ENCODE measurements at regions not wholly inside any gene's neighbourhood (a gene's known extent, or its start where the extent isn't known, plus 50 kb on each side); places are given as distances from the start of the nearest gene placed in this dataset.

DNA sequence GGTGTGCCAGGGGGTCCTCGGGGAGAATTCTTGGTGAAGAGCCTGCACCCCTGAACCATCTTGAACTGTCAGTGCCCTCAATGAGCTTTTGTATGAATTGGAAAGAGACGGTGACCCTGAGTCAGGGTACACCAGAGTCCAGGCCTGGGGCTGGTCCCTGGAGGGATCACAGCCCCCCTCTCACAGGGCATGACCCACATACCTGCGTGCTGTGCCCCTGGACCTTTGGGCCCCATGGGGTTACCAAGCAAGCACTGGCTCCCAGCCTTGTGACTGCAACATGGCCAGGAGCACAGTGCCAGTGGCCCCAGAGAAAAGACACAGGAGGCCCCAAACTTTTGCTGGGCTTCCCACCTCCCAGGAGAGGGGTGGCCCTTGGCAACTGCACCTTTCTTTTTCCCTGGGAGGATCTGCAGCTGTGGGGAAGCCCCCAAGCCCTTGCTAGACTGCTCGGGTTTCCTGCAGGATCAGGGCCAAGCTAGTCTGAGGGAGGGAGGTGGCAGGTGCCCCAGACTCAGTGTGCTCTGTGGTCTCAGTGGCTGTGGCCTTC, 153.5 kb downstream of the ZNF248 start:
- H3K4me1 Mint-ChIP-seq (ENCODE audit: low read depth in 2 of 2) = no peaks in the 10 kb centered on the region
- DNase-seq (ENCODE audit: low spot score) = no peak
- H3K4me3 Mint-ChIP-seq = no peak overlapping the region
- H3K36me3 Mint-ChIP-seq = peaks cover 4% of the 10 kb centered on the region
- H3K27ac Mint-ChIP-seq = no peak overlapping the region
- no peaks in the 10 kb centered on the region for H3K27me3 Mint-ChIP-seq
- H3K9me3 Mint-ChIP-seq = peaks cover 15% of the 10 kb centered on the region
- no peak for ATAC-seq

DNA sequence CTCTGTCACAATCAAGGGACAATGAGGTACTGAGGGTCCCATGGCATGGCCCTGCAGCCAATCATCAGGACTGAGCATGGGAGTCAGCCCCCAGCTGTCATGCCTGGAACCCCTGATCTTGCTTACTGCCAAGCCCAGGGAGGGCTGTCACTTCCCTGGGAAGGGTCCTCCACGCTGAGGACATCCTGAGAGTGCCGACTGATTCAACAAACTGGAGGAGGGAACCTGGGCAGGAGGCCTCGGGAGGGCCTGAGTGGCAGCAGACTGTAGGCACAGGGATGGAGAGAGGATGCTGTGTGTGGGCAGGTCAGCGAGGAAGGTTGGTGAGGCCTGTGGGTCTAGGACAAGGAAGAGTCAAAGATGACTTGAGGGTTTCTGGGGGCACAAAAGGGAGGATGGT, 154.3 kb downstream of the ZNF248 start:
- Mint-ChIP-seq H3K4me1 (ENCODE audit: low read depth in 2 of 2) (no peaks in the 10 kb centered on the region), H3K27me3 (no peaks in the 10 kb centered on the region), H3K4me3 (no peak overlapping the region), H3K36me3 (peaks cover 4% of the 10 kb centered on the region), H3K9me3 (peaks cover 13% of the 10 kb centered on the region), H3K27ac (no peak overlapping the region)
- DNase-seq (ENCODE audit: low spot score) (no peak), ATAC-seq (no peak)

DNA sequence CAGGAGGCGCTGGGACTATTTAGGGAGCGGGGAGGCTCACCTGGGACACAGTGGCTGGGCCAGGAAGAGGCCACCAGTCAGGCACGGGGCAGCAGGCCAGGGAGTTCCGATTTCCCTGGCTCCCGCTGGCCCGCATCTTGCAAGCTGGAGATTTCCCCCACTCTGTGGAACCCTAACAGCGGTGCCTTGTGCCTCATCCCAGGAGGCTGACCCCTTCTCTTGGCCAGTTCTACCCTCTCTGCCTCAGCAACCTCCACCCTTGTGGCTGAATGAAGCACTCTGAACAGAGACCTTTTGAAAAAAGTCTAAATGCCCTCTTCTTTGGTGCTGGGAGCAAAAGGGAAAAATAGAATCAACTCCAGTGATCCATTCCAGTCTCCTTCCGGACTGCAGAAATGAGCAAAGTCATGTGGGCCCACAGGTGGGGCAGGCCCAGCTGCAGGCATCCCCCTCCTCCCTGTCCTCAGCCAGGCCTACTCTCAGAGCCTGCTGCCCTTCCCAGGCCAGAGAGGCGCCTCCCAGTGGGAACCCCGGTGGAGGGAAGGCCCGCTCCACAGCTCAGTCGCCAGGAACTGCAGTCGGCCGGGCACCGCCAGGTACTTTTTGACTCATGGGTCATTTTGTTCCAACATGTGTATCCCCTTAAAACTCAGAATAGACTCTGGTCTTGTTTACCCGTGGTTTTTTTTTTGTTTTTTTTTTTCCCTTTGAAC, 155.5 kb downstream of the ZNF248 start:
- H3K36me3 Mint-ChIP-seq = peaks cover 4% of the 10 kb centered on the region
- no peaks in the 10 kb centered on the region for H3K4me1 Mint-ChIP-seq (ENCODE audit: low read depth in 2 of 2)
- no peak for DNase-seq (ENCODE audit: low spot score)
- no peak overlapping the region for H3K4me3 Mint-ChIP-seq
- peaks cover 4% of the 10 kb centered on the region for H3K9me3 Mint-ChIP-seq
- no peak overlapping the region for H3K27ac Mint-ChIP-seq
- H3K27me3 Mint-ChIP-seq = no peaks in the 10 kb centered on the region
- no peak for ATAC-seq

DNA sequence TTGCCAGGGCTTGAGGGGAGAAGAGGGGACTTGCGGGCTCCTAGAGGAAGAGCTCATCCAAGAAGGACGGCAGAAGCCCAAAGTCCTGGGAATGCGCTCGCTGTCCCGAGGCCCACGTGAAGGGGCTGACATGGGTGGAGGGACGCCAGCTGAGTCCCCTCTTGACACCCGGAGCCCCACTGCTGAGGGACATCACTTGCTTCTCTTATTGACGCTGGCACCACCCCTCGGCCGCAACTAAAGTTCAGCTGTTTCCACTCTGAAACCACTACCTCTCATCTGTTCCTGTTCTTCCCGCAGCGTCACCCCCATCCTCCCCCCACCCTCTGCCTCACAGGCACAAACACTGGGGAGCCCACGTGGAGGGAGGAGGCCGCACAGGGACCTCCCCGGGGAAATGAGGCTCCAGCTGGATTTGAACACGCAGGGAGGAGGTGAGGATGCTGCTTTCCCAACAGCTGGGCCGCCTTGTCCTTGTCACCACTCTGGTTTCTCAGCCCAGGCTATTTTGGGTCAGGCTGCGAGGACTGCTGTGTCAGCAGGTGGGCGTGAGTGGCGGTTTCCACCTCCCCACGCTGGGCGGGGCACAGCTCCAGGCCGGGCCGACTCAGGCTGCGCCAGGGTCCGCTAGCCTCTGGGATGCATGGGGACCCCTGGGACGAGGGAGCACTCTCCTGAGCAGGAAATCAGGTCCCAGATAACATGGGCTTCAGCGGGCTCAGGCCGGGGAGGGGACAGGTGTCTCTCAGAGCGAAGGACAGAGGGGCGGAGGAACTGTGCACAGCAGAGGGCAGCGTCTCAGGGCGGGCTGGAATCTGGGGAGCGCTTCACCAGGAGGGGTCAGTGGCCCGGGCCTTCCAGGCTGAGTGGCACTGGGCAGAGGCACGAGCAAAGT, 156.3 kb downstream of the ZNF248 start:
- Mint-ChIP-seq H3K4me1 (ENCODE audit: low read depth in 2 of 2) (no peaks in the 10 kb centered on the region), H3K9me3 (no peaks in the 10 kb centered on the region), H3K36me3 (no peaks in the 10 kb centered on the region)

DNA sequence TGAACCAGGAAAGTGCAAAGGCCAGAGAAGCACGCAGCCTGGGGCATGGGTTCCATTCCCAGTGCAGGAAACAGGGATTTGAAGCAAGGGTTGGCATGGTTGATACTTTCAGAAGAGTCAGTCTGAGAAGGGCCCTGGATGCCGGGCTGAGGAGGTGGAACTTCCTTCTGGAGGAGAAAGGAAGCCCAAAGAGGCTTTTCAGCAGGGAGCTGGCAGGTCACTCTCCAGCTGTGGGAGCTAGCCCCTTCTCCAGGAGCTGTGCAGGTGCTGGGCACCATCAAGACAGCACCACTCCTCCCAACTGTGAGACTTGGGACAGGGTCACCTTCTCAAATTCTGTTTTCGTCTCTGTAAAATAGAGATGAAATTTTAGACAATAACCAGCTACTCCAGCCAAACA, 169.8 kb downstream of the ZNF248 start:
- Mint-ChIP-seq H3K9me3 (peaks cover 3% of the 10 kb centered on the region), H3K27me3 (no peaks in the 10 kb centered on the region), H3K4me1 (ENCODE audit: low read depth in 2 of 2) (no peaks in the 10 kb centered on the region), H3K4me3 (no peak overlapping the region), H3K27ac (no peak overlapping the region), H3K36me3 (peaks cover 4% of the 10 kb centered on the region)
- ATAC-seq (no peak), DNase-seq (ENCODE audit: low spot score) (no peak)

More for the DNA sequence above, 156.3 kb downstream of the ZNF248 start:
- no peak for DNase-seq (ENCODE audit: low spot score)
- no peaks in the 10 kb centered on the region for H3K27me3 Mint-ChIP-seq
- H3K4me3 Mint-ChIP-seq = no peak overlapping the region
- peak in 1 of 2 donors; percentile 25 for ATAC-seq
- no peak overlapping the region for H3K27ac Mint-ChIP-seq

DNA sequence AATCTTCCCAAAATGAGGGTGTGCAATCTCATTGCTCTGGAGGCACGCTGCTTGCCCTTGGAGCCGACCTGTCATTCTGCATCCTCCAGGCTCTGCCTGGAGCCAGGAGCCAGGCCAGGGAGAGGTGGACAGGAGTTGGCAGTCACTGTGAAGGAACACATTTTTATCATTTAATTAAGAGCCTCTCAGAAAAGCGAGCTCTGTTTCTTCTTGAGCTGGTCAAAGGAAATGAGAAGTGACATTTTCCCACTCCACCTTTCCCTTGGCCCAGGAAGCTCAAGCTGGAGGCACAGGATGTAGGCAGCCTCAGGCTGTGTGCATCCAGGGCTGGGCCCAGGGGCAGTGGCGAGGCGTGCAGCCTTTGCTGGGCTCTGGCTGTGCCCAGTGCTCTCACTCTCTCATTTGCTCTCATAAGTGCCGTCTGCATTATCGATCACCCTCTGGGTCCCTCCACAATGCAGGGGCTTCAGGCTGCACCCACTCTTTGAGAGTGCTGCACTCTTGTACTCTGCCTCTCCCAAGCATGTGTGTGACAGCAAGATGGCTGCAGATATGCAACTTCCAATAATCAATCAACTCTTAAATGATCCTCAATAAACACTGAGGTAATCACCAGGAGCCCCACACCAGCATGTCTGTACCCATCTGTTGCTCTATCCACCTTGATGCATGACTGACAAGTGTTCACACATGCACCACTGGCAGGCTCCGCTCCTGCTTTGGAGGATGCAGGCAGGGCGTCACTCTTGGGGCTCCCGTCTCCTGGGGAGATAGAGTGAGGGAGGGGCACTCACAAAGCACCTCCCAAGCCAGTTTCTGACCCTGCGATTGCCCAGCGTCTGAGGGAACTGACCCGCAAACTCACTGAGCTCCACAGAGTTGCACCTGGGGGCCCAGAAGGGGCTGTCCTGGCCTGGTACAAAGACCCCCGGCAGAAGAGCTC, 171.4 kb downstream of the ZNF248 start:
- peaks cover 3% of the 10 kb centered on the region for H3K9me3 Mint-ChIP-seq
- no peaks in the 10 kb centered on the region for H3K27me3 Mint-ChIP-seq
- H3K4me3 Mint-ChIP-seq = no peak overlapping the region
- no peak overlapping the region for H3K27ac Mint-ChIP-seq
- peaks cover 4% of the 10 kb centered on the region for H3K36me3 Mint-ChIP-seq
- DNase-seq (ENCODE audit: low spot score) = no peak
- no peak for ATAC-seq
- H3K4me1 Mint-ChIP-seq (ENCODE audit: low read depth in 2 of 2) = no peaks in the 10 kb centered on the region

DNA sequence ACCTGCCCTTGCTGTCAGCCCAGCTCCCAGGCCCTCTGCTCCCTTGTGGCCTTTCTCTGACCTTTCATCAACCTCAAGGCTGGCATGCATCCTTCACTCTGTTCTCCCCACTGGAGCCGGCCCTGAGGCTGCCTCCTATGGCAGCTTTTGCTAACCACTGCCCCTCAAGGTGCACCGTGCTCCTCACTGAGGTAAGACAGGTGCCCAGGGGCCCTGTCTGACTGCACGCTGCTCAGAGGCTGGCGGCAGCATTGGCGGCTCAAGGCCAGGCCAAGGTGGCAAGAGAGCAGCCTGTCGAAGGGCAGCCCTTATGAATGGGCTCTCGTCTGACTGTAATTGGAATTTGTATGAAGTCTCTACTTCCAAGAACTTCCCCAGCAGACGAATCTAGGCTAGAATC, 172.6 kb downstream of the ZNF248 start:
- peaks cover 3% of the 10 kb centered on the region for H3K9me3 Mint-ChIP-seq
- H3K36me3 Mint-ChIP-seq = no peaks in the 10 kb centered on the region
- ATAC-seq (no peak), DNase-seq (ENCODE audit: low spot score) (no peak)
- H3K4me1 Mint-ChIP-seq (ENCODE audit: low read depth in 2 of 2) = no peaks in the 10 kb centered on the region
- no peak overlapping the region for H3K4me3 Mint-ChIP-seq
- H3K27ac Mint-ChIP-seq = no peak overlapping the region
- no peaks in the 10 kb centered on the region for H3K27me3 Mint-ChIP-seq

DNA sequence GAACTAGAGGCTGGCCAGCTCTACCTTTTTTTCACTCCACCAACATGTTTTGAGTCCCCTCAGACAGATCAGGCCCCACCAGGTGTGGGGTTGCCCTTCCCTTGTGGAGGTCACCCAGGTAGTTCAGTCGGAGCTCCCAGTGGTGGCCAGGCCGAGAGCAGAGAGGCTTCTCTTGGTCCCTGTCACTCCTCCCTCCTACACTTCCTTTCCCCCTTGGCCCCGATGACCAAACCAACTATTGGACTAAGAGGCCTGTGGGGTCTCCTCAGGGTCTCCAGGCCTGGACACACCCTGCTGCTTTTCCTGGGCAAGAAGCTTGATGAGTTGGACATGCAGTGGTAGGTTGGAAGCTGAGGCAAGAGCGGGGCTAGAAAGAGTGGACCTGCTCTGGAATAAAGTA, 174.8 kb downstream of the ZNF248 start:
- H3K27me3 Mint-ChIP-seq = no peaks in the 10 kb centered on the region
- no peaks in the 10 kb centered on the region for H3K4me1 Mint-ChIP-seq (ENCODE audit: low read depth in 2 of 2)
- no peak overlapping the region for H3K4me3 Mint-ChIP-seq
- H3K9me3 Mint-ChIP-seq = peaks cover 3% of the 10 kb centered on the region
- DNase-seq (ENCODE audit: low spot score) = no peak
- no peaks in the 10 kb centered on the region for H3K36me3 Mint-ChIP-seq
- ATAC-seq = no peak
- H3K27ac Mint-ChIP-seq = no peak overlapping the region

DNA sequence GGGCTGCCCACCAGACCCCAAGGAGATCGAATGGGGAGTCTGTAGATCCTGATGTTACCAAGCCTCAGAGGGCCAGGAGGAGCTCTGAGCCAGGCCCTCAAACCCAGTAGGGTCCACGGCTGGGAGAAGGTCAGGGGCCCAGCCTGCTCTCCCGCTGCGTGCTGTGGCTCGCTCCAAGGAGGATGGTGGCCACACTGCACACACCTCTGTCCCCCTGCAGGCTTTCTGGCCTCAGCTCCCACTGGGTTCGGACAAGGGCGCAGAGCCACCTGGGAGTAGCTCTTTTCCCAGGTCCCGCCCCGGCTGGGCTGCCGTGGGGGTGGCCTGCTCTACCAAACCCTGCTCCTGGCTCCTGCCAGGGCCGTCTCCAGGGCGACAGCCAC, 175.8 kb downstream of the ZNF248 start:
- ATAC-seq = no peak
- no peaks in the 10 kb centered on the region for H3K36me3 Mint-ChIP-seq
- no peak for DNase-seq (ENCODE audit: low spot score)
- H3K4me1 Mint-ChIP-seq (ENCODE audit: low read depth in 2 of 2) = no peaks in the 10 kb centered on the region
- no peak overlapping the region for H3K27ac Mint-ChIP-seq
- peaks cover 3% of the 10 kb centered on the region for H3K9me3 Mint-ChIP-seq
- no peak overlapping the region for H3K4me3 Mint-ChIP-seq
- H3K27me3 Mint-ChIP-seq = no peaks in the 10 kb centered on the region

DNA sequence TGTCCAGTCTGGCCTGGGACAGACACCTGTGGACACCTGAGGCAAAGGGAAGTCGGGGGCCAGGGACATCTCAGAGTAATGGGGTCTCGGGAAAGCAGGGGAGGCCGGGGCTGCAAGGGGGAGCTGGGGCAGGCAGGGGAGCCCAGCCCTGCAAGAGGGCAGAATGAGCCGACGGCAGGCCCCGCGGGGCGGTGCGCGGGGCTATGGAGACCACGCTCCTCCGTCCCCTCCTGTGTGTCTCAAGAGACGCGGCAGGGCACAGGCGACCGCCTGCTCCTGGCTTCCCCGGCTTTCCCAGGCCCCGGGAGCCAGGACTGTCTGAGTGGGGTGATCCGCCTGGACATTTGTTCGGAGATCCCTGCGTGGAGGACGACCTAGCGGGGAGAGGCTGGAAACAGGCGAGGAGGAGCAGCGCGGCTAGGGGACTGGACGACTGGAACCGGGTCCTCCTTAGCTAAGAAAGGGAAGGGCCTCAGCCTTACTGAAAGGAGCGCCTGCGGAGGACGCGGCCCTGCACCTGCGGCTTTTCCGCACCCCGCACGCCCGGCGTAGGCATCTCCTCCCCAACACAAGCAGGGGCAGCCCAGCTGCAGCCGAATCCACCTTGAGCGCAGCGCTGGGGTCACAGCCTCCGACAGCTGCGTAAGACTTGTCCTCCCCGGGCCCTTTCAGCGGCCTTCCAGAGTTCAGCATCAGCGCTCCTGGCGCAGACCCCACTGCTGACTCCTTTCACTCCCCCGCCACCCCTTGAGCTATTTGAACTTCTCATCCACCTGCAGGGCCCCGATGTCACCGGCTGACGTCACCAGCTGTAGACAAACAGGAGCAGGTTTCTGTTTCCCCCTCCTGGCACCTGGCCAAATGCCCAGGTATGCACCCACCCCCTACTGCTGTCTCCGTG, 176.4 kb downstream of the ZNF248 start:
- H3K4me3 Mint-ChIP-seq = no peak overlapping the region
- H3K4me1 Mint-ChIP-seq (ENCODE audit: low read depth in 2 of 2) = no peaks in the 10 kb centered on the region
- no peak overlapping the region for H3K27ac Mint-ChIP-seq
- H3K36me3 Mint-ChIP-seq = no peaks in the 10 kb centered on the region
- DNase-seq (ENCODE audit: low spot score) (no peak), ATAC-seq (no peak)
- H3K9me3 Mint-ChIP-seq = peaks cover 3% of the 10 kb centered on the region
- H3K27me3 Mint-ChIP-seq = no peaks in the 10 kb centered on the region

DNA sequence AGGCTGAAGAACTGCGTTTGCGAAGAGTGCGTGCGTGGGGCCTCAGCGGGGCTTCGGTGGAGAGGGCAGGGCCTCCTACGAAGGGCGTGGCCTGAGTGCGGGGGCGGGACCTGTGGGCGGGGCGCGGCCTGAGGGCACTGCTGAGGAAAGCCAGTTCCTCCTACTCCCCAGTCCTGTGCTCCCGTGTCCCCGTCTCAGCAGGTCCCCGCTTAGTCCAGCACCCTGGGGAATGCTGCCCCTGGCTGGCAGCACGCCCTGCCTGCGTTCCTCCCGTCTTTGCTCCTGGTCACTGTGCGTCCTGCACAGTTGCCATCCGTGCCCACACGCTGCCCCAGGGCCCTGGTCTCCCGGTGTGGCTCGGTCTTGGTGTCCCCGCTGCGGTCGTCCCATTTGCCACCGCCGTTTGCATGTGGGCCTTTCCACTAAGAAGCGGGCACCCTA, 177.1 kb downstream of the ZNF248 start:
- H3K27ac Mint-ChIP-seq = no peak overlapping the region

DNA sequence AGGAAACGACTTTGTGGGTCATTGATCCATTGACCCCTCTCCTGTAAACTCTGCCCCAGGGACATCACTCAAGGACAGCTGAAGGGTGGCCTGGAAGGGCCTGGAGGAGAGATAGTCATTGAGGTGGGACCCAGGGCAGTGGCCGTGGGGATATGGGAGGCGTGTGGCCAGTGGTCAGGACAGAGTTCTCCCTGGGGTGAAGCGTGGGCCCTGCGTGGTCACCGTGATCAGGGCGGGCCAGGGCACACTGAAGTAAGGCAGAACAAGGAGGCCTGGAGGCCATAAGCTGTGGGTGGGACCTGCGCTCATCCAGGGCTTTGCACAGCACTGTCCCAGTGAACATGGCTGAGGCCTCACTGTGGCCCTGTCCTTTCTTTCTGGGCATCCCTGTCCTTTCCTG, 177.9 kb downstream of the ZNF248 start:
- Mint-ChIP-seq H3K4me3 (no peak overlapping the region), H3K36me3 (no peaks in the 10 kb centered on the region), H3K27ac (no peak overlapping the region), H3K27me3 (no peaks in the 10 kb centered on the region), H3K4me1 (ENCODE audit: low read depth in 2 of 2) (no peaks in the 10 kb centered on the region), H3K9me3 (peaks cover 3% of the 10 kb centered on the region)
- ATAC-seq (peak in 1 of 2 donors; percentile 24), DNase-seq (ENCODE audit: low spot score) (no peak)

More for the DNA sequence above, 177.1 kb downstream of the ZNF248 start:
- no peak for DNase-seq (ENCODE audit: low spot score)
- no peaks in the 10 kb centered on the region for H3K27me3 Mint-ChIP-seq
- no peaks in the 10 kb centered on the region for H3K4me1 Mint-ChIP-seq (ENCODE audit: low read depth in 2 of 2)
- no peaks in the 10 kb centered on the region for H3K36me3 Mint-ChIP-seq
- ATAC-seq = peak; percentile 29 to 31
- peaks cover 3% of the 10 kb centered on the region for H3K9me3 Mint-ChIP-seq
- no peak overlapping the region for H3K4me3 Mint-ChIP-seq

All from natural killer cell treated with Interleukin-12 subunit alpha and Interleukin-12 subunit beta and Interleukin-15 and Interleukin-18, amount 100 ng/mL, for 72 hours (primary cell).